ENCODE measurements at regions not wholly inside any gene's neighbourhood (a gene's known extent, or its start where the extent isn't known, plus 50 kb on each side); places are given as distances from the start of the nearest gene placed in this dataset.

GRCh38 chr9:94016744-94017143 lies 61.6 kb upstream of the BARX1 start:
- TF ChIP-seq CTCF (conservative IDR thresholded peaks at IDR 0.05 in 1 of 2, IDR thresholded peaks at IDR 0.05 in 1 of 2; ENCODE audit: low read depth in 1 of 2, low read length in 2 of 2) (no peak), EZH2 (IDR thresholded peaks at IDR 0.05; ENCODE audit: low read length, missing control alignments) (no peak)
